GM12873 (cell line): ENCODE measurements at regions not wholly inside any gene's neighbourhood (a gene's known extent, or its start where the extent isn't known, plus 50 kb on each side); places are given as distances from the start of the nearest gene placed in this dataset.

Experiments
- TF ChIP-seq, protein P1 (sequence below): IDR thresholded peaks from 2 replicates; pipeline ENCODE4 v1.5.1; 2012; ENCODE audit warnings: low read depth, mild to moderate bottlenecking, moderate library complexity, low read length, control low read depth; ENCODE audit not compliant: insufficient read depth; ENCODE audit errors: missing control alignments

- TF ChIP-seq, protein P1, sequence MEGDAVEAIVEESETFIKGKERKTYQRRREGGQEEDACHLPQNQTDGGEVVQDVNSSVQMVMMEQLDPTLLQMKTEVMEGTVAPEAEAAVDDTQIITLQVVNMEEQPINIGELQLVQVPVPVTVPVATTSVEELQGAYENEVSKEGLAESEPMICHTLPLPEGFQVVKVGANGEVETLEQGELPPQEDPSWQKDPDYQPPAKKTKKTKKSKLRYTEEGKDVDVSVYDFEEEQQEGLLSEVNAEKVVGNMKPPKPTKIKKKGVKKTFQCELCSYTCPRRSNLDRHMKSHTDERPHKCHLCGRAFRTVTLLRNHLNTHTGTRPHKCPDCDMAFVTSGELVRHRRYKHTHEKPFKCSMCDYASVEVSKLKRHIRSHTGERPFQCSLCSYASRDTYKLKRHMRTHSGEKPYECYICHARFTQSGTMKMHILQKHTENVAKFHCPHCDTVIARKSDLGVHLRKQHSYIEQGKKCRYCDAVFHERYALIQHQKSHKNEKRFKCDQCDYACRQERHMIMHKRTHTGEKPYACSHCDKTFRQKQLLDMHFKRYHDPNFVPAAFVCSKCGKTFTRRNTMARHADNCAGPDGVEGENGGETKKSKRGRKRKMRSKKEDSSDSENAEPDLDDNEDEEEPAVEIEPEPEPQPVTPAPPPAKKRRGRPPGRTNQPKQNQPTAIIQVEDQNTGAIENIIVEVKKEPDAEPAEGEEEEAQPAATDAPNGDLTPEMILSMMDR, result no peak
Observed at GRCh38 chr13:111436446-111436845, 116.0 kb downstream of the TEX29 start.

DNA sequence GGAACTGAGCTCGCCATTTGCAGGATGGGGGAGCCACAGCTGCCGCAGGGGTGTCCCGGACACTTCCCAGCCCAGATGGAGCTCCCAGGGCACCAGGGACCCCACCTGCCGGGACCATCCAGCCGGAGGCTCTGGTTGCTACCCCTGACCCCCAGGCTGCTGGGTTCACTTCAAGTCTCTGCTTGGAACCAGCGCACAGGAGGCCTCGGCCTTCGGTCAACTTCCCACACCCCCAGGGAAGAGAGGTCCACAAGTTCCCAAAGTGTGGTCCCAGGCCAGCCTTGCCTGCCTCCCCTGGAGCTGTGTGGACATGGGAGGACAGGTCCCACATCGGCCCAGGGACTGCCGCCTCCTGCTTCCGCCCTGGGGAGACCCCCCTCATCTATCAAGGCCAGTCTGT lies 117.0 kb downstream of the TEX29 start:
- TF ChIP-seq, protein P1, result no peak

DNA sequence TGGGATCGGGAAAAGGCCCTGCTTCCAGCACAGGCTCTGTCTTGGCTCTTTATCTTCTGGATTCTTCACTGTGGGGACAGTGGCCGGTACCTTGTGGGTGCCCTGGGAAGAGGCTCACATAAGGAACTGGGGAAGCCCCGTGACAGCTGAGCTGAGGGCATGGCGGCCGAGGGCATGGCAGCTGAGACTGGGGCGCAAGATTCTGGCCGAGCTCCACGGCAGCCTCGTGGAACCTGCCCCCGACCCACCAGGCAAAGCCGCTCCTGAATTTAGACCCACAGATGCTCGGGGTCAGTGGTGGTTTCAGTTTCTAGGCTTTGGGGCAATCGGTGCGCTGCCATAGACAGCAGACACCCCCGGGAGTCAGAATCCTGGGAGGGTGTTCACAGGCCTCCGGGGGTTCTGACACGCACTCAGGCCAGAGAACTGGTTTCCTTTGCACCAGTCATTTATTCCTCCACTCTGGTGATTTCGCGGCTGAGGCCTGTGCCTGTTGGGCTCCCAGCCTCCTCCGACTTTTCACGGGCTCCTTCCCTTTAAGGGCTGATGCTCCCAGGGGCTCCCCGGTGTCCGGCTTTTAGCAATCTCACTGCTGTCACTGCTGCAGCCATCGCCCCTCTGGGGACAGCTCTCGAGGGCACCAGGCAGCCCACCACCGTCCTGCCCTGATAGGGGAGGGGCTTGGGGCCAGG lies 117.6 kb downstream of the TEX29 start:
- TF ChIP-seq, protein P1, result no peak

GRCh38 chr13:111440492-111440891 lies 120.0 kb downstream of the TEX29 start:
- TF ChIP-seq, protein P1, result peak; percentile 53

DNA sequence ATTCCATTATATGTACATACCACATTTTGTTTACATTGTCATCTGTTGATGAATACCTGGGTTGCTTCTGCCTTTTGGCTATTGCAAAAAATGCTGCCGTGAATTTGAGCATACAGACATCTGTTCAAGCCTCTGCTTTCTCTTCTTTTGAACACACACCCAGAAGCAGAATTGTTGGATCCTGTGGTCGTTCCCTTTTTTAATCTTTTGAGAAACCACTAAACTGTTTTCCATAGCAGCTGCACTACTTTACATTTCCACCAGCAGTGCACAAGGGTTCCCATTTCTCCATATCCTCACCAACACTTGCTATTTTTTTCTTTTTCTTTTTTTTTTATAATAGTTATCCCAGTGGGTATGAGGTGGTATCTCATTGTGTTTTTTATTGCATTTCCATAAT lies 123.5 kb downstream of the TEX29 start:
- TF ChIP-seq, protein P1, result no peak

- TF ChIP-seq, protein P1, result no peak
Observed at GRCh38 chr13:111448504-111448903, 128.1 kb downstream of the TEX29 start.

DNA sequence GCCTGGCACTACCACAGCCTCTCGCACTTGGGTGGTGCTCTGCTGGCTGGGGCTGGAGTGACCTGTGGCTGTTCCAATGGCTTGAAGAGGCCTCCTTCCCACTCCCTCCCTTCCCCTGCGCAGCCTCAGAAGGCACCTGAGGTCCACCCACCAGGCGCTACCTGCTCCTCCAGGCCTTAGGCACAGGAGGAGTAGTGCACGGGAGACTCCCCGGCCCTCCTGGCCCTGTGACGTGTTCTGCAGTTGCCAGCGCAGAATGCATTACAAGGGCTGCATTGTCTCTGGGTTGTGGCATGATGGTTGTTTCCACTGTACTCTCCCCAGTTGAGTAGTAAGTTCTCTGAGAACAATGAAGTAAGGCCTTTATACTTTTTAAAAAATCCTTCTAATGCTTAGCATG lies 128.6 kb downstream of the TEX29 start:
- TF ChIP-seq, protein P1, result no peak

DNA sequence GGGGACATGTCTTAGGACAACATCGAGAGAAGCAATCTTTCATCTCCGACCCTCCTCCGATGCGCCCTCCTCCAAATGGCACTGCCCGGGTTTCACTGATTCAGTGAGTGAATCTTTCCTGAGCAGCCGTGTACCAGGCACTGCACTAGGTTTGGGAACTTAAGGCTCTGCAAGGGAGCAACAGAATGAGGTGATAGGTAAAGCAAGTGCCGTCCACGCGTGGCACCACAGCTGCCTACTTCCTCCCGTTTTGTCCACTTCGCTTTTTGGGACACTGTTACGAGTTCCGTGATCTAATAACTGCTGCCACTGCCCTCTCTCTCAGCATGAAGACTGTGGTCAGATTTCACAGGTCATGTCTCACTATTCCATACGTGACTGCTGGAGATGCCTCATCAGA lies 131.0 kb downstream of the TEX29 start:
- TF ChIP-seq, protein P1, result no peak
